ENCODE measurements at regions not wholly inside any gene's neighbourhood (a gene's known extent, or its start where the extent isn't known, plus 50 kb on each side); places are given as distances from the start of the nearest gene placed in this dataset.

DNA sequence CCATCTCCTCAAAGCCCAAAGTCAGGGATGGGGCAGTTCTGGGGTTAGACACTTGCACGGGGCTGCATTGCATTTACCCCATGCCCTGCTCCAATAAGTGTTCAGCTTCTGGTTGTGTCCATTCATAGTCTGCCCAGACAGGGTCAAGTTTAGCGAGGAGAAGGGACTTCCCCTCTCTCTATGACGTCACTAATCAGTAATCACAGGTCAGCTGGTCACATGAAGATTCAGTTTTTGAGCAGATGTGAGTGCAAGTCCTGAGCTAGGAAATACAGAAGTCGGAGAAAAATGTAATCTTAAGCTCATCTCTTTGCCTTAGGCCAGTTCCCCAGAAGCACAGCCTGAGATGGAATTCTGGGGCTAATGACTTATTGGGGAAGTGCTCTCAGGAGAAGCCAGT is 310.1 kb downstream of the TSHZ3 start:
- no peak for TF ChIP-seq ZNF274 (IDR thresholded peaks at IDR 0.05; ENCODE audit: borderline replicate concordance, extremely low read depth, low read length)
- TF ChIP-seq, protein P1, sequence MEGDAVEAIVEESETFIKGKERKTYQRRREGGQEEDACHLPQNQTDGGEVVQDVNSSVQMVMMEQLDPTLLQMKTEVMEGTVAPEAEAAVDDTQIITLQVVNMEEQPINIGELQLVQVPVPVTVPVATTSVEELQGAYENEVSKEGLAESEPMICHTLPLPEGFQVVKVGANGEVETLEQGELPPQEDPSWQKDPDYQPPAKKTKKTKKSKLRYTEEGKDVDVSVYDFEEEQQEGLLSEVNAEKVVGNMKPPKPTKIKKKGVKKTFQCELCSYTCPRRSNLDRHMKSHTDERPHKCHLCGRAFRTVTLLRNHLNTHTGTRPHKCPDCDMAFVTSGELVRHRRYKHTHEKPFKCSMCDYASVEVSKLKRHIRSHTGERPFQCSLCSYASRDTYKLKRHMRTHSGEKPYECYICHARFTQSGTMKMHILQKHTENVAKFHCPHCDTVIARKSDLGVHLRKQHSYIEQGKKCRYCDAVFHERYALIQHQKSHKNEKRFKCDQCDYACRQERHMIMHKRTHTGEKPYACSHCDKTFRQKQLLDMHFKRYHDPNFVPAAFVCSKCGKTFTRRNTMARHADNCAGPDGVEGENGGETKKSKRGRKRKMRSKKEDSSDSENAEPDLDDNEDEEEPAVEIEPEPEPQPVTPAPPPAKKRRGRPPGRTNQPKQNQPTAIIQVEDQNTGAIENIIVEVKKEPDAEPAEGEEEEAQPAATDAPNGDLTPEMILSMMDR (IDR thresholded peaks at IDR 0.05; ENCODE audit: control extremely low read depth in 1 of 3, insufficient read depth in 1 of 3, low read depth in 1 of 3, low read length in 3 of 3), result no peak
- no peak for TF ChIP-seq BRCA1 (IDR thresholded peaks at IDR 0.05; ENCODE audit: low read depth, low read length)
- TF ChIP-seq CHD2 (IDR thresholded peaks at IDR 0.05; ENCODE audit: low read length), result no peak
- TF ChIP-seq POLR2AphosphoS5 (IDR thresholded peaks at IDR 0.05; ENCODE audit: low read depth, low read length), result no peak
- no peak for TF ChIP-seq HDAC6 (IDR thresholded peaks at IDR 0.05; ENCODE audit: low read depth, low read length)
- TF ChIP-seq CREB1 (IDR thresholded peaks at IDR 0.05), result no peak
- no peak for TF ChIP-seq SIN3A (conservative IDR thresholded peaks at IDR 0.05 in 1 of 2, IDR thresholded peaks at IDR 0.05 in 1 of 2; ENCODE audit: low read depth in 1 of 2, low read length in 2 of 2)
- TF ChIP-seq RFX5 (IDR thresholded peaks at IDR 0.05; ENCODE audit: borderline replicate concordance, low read depth, low read length), result no peak
- no peak for TF ChIP-seq JUN (IDR thresholded peaks at IDR 0.05; ENCODE audit: low read depth, low read length)
